Inferior parietal cortex (tissue), 1 donor: ENCODE measurements at regions not wholly inside any gene's neighbourhood (a gene's known extent, or its start where the extent isn't known, plus 50 kb on each side); places are given as distances from the start of the nearest gene placed in this dataset.

Experiments
- DNase-seq: peaks from one replicate; pipeline ENCODE4 v3.0.0-alpha.2; 2016; ENCODE audit errors: extremely low spot score

- DNase-seq, result no peak
These were observed 263.2 kb downstream of the TMEM182 start for GRCh38 chr2:103025056-103025455.

- DNase-seq, result no peak
These were observed 266.4 kb downstream of the TMEM182 start for GRCh38 chr2:103028181-103028580.
